CD14-positive monocyte (primary cell): ENCODE measurements at regions not wholly inside any gene's neighbourhood (a gene's known extent, or its start where the extent isn't known, plus 50 kb on each side); places are given as distances from the start of the nearest gene placed in this dataset.

Source experiments
- DNase-seq, 3 donors: peaks; one replicate each; pipeline ENCODE4 v3.0.0-alpha.2; 2011 to 2022
- H2AFZ ChIP-seq: 2 replicates; pipeline ENCODE4 v1.6.0; 2012; ENCODE audit warnings: mild to moderate bottlenecking, low read depth, low read length, inconsistent platforms; ENCODE audit not compliant: insufficient read depth, poor library complexity, severe bottlenecking
- H3K27ac ChIP-seq, 2 donors: 1 replicate in 1 of 2; 2 replicates in 1 of 2; pipeline ENCODE4 v1.5.1; 2012 to 2013; ENCODE audit warnings: low read length in 2 of 2, control low read depth in 1 of 2, inconsistent platforms in 1 of 2, low read depth in 1 of 2, mild to moderate bottlenecking in 1 of 2
- H3K27me3 ChIP-seq, 2 donors: one replicate each; pipeline versions ENCODE4 v1.6.0 to v1.6.1; 2011 to 2013; ENCODE audit warnings: low read length in 2 of 2; ENCODE audit not compliant: control insufficient read depth in 2 of 2, insufficient read depth in 2 of 2
- H3K36me3 ChIP-seq, 2 donors: replicated peaks in 1 of 2; 1 replicate in 1 of 2; 2 replicates in 1 of 2; pipeline versions ENCODE4 v1.5.1 to v1.6.1; 2012 to 2013; ENCODE audit warnings: low read length in 2 of 2, control low read depth in 1 of 2, inconsistent platforms in 1 of 2, mild to moderate bottlenecking in 1 of 2; ENCODE audit not compliant: insufficient read depth in 2 of 2, control insufficient read depth in 1 of 2
- H3K4me1 ChIP-seq, 2 donors: 1 replicate in 1 of 2; 2 replicates in 1 of 2; pipeline versions ENCODE4 v1.5.1 to v1.6.1; 2012 to 2013; ENCODE audit warnings: low read length in 2 of 2, control low read depth in 1 of 2, inconsistent platforms in 1 of 2, mild to moderate bottlenecking in 1 of 2, moderate library complexity in 1 of 2; ENCODE audit not compliant: insufficient read depth in 2 of 2, control insufficient read depth in 1 of 2
- H3K4me2 ChIP-seq: replicated peaks from 2 replicates; pipeline ENCODE3; 2012; ENCODE audit warnings: low read length, moderate library complexity, mild to moderate bottlenecking; ENCODE audit not compliant: poor library complexity, severe bottlenecking; ENCODE audit errors: extremely low read depth
- H3K4me3 ChIP-seq, 3 experiments: fragments of 200-600 bp in 1 of 3; sonication (generic) in 1 of 3; replicated peaks in 1 of 3; 1 replicate in 2 of 3; 2 replicates in 1 of 3; pipeline ENCODE4 v1.5.1; 2011 to 2013; ENCODE audit warnings: low read length in 3 of 3, mild to moderate bottlenecking in 3 of 3, control low read depth in 2 of 3, low read depth in 2 of 3, inconsistent platforms in 1 of 3, moderate library complexity in 1 of 3
- H3K79me2 ChIP-seq: 2 replicates; pipeline ENCODE4 v1.6.0; 2012; ENCODE audit warnings: mild to moderate bottlenecking, control low read depth, inconsistent platforms, low read length, moderate library complexity; ENCODE audit not compliant: insufficient read depth
- H3K9ac ChIP-seq: 2 replicates; pipeline ENCODE4 v1.6.0; 2017; ENCODE audit warnings: low read length, mild to moderate bottlenecking; ENCODE audit not compliant: insufficient read depth, poor library complexity, severe bottlenecking
- H3K9me3 ChIP-seq, 2 donors: replicated peaks in 1 of 2; 1 replicate in 1 of 2; 2 replicates in 1 of 2; pipeline versions ENCODE4 v1.5.1 to v1.6.1; 2012 to 2013; ENCODE audit warnings: low read length in 2 of 2, control low read depth in 1 of 2; ENCODE audit not compliant: control insufficient read depth in 1 of 2, insufficient read depth in 1 of 2
- H4K20me1 ChIP-seq: 2 replicates; pipeline ENCODE4 v1.6.0; 2012; ENCODE audit warnings: mild to moderate bottlenecking, low read length, control low read depth, moderate library complexity; ENCODE audit not compliant: insufficient read depth
- H3K27ac Mint-ChIP-seq, 7 donors: one replicate each; pipeline ENCODE4 v1.8.0; 2020; ENCODE audit warnings: mild to moderate bottlenecking in 7 of 7, mixed read lengths in 7 of 7, moderate library complexity in 6 of 7, inconsistent platforms in 2 of 7
- H3K27me3 Mint-ChIP-seq, 3 donors: one replicate each; pipeline ENCODE4 v1.8.0; 2021 to 2022; ENCODE audit warnings: low read depth in 3 of 3, mild to moderate bottlenecking in 3 of 3, mixed read lengths in 3 of 3, moderate library complexity in 3 of 3, inconsistent platforms in 1 of 3
- H3K36me3 Mint-ChIP-seq, 2 donors: one replicate each; pipeline ENCODE4 v1.8.0; 2020; ENCODE audit warnings: mixed read lengths in 2 of 2, inconsistent platforms in 1 of 2, mild to moderate bottlenecking in 1 of 2
- H3K4me1 Mint-ChIP-seq: one replicate; pipeline ENCODE4 v1.8.0; 2020; ENCODE audit warnings: mild to moderate bottlenecking, mixed read lengths
- H3K4me3 Mint-ChIP-seq, 2 donors: one replicate each; pipeline ENCODE4 v1.8.0; 2020; ENCODE audit warnings: mild to moderate bottlenecking in 2 of 2, mixed read lengths in 2 of 2, moderate library complexity in 1 of 2
- H3K9me3 Mint-ChIP-seq, 7 donors: one replicate each; pipeline ENCODE4 v1.8.0; 2020 to 2022; ENCODE audit warnings: mixed read lengths in 7 of 7, mild to moderate bottlenecking in 6 of 7, moderate library complexity in 6 of 7, inconsistent platforms in 2 of 7
- WGBS: methylation state at CpG from one replicate; pipeline ENCODE4 v1.1.5; 2013; ENCODE audit warnings: missing lambda C conversion rate; ENCODE audit not compliant: insufficient coverage; 5-methylcytosine and 5-hydroxymethylcytosine counted together
- intact Hi-C, 2 donors: fragments of 100-400 bp; cut with micrococcal nuclease; formaldehyde crosslinking; loops; one replicate each; pipeline versions ENCODE4 v1.15.0 to v1.15.1; 2023
- TF ChIP-seq, protein P1 (sequence below): fragments of 200-600 bp; IDR thresholded peaks from one replicate; pipeline ENCODE4 v1.8.0; 2022; ENCODE audit warnings: antibody characterized with exemption, mild to moderate bottlenecking

DNA sequence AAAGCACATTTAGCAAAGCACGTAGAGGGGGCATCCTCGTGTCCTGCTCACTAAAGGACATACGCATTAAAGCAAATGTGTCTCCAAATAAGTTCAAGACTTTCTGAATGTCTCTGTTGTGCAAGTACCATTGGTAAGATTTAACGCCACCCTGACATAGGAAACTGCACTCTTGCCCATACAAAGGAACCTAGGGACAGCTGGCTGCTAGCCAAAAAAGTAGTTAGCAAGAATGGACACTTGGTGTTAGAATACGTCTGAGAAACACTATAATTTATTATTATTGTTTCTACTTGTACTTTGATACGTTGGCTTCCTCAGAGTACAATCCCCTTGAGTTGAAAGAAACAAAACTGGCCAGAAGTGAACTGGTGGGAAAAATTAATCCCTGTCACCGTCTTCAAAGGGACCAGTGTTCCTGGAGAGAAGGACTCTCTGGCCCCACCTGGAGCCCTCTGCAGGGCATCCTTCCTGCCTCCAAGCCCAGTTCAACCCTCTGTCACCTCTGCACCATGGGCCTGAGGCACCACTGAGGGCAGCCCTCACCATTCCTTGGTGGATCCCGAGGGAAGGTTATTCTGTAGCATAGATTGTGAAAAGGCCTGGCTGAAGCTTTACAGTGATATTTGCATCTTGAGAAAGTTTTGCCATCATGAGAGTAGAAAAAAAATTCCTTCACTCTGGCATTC, 51.4 kb upstream of the APCDD1 start:
- Histone ChIP-seq H3K4me3 (no peak overlapping the region), H2AFZ (no peak overlapping the region), H3K9me3 (no peaks in the 10 kb centered on the region), H3K79me2 (no peaks in the 10 kb centered on the region), H3K27ac (no peak overlapping the region), H3K9ac (no peak overlapping the region), H4K20me1 (no peaks in the 10 kb centered on the region), H3K4me1 (peaks cover 27 to 33% of the 10 kb centered on the region in 2 donors), H3K4me2 (no peak overlapping the region), H3K27me3 (no peaks in the 10 kb centered on the region), H3K36me3 (no peaks in the 10 kb centered on the region)
- peaks cover 0 to 2% (median 0%) of the 10 kb centered on the region in 7 donors for H3K9me3 Mint-ChIP-seq
- no peak for DNase-seq
- TF ChIP-seq, protein P1, sequence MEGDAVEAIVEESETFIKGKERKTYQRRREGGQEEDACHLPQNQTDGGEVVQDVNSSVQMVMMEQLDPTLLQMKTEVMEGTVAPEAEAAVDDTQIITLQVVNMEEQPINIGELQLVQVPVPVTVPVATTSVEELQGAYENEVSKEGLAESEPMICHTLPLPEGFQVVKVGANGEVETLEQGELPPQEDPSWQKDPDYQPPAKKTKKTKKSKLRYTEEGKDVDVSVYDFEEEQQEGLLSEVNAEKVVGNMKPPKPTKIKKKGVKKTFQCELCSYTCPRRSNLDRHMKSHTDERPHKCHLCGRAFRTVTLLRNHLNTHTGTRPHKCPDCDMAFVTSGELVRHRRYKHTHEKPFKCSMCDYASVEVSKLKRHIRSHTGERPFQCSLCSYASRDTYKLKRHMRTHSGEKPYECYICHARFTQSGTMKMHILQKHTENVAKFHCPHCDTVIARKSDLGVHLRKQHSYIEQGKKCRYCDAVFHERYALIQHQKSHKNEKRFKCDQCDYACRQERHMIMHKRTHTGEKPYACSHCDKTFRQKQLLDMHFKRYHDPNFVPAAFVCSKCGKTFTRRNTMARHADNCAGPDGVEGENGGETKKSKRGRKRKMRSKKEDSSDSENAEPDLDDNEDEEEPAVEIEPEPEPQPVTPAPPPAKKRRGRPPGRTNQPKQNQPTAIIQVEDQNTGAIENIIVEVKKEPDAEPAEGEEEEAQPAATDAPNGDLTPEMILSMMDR: no peak
- H3K4me1 Mint-ChIP-seq: peaks cover 27% of the 10 kb centered on the region
- H3K36me3 Mint-ChIP-seq: no peaks in the 10 kb centered on the region
- no peak overlapping the region for H3K4me3 Mint-ChIP-seq
- H3K27ac Mint-ChIP-seq: no peak overlapping the region
- intact Hi-C loops: loop anchor here (5.0 to 10.0 kb wide), 3 partner anchors 36 to 112 kb away; no protein-coding TSS in a partner anchor
- WGBS: 75% methylated on average over 2 of the region's 8 CpGs
- peaks cover 2 to 4% (median 3%) of the 10 kb centered on the region in 3 donors for H3K27me3 Mint-ChIP-seq

DNA sequence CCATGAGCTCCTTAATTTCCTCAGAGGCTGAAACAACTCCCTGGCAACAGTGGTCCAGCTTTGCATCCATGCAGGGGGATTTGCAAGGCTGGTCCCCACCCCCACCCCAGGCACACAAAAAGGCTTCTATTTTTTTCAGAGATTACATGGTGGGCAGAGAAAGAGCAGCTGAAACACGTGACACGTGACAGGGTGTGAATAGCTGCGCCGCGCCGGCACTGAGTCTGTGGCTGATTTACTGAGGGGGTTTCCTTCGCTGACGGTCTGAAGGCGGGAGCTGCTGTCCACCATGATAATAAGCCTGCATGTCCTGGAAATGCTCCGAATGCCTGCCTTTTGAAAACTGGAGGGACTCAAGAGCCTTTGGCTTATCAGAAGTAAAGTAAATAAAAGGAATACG, 50.7 kb upstream of the APCDD1 start:
- no peak overlapping the region for H3K4me2 ChIP-seq
- H3K79me2 ChIP-seq: no peaks in the 10 kb centered on the region
- no peak for DNase-seq
- peaks cover 27% of the 10 kb centered on the region for H3K4me1 Mint-ChIP-seq
- no peak overlapping the region for H3K27ac ChIP-seq
- TF ChIP-seq, protein P1: no peak
- no peaks in the 10 kb centered on the region for H4K20me1 ChIP-seq
- no peaks in the 10 kb centered on the region for H3K36me3 ChIP-seq
- no peaks in the 10 kb centered on the region for H3K9me3 ChIP-seq
- H2AFZ ChIP-seq: no peak overlapping the region
- no peak overlapping the region for H3K9ac ChIP-seq
- no peak overlapping the region for H3K4me3 Mint-ChIP-seq
- no peak overlapping the region for H3K4me3 ChIP-seq
- intact Hi-C loops: loop anchor here (5.0 to 10.0 kb wide), 3 partner anchors 36 to 111 kb away; no protein-coding TSS in a partner anchor
- peaks cover 27 to 33% of the 10 kb centered on the region in 2 donors for H3K4me1 ChIP-seq
- no peak overlapping the region for H3K27ac Mint-ChIP-seq
- H3K9me3 Mint-ChIP-seq: peaks cover 0 to 2% (median 0%) of the 10 kb centered on the region in 7 donors
- peaks cover 2 to 4% (median 3%) of the 10 kb centered on the region in 3 donors for H3K27me3 Mint-ChIP-seq
- WGBS: 94% methylated on average over 9 of the region's 11 CpGs
- no peaks in the 10 kb centered on the region for H3K36me3 Mint-ChIP-seq
- no peaks in the 10 kb centered on the region for H3K27me3 ChIP-seq
